Sigmoid colon (tissue), 4 donors: ENCODE measurements at regions not wholly inside any gene's neighbourhood (a gene's known extent, or its start where the extent isn't known, plus 50 kb on each side); places are given as distances from the start of the nearest gene placed in this dataset.

Experiments
- CTCF ChIP-seq, 4 experiments: fragments of 450-650 bp in 3 of 4; fragments of 200-600 bp in 1 of 4; IDR thresholded peaks; one replicate each; pipeline ENCODE4 v1.5.1; 2016 to 2019; ENCODE audit warnings: antibody characterized with exemption in 4 of 4, mild to moderate bottlenecking in 3 of 4, moderate library complexity in 2 of 4
- EP300 ChIP-seq, 4 donors: sonication (generic); formaldehyde crosslinking; IDR thresholded peaks; one replicate each; pipeline ENCODE4 v1.6.1; 2017; ENCODE audit warnings: antibody characterized with exemption in 4 of 4

DNA sequence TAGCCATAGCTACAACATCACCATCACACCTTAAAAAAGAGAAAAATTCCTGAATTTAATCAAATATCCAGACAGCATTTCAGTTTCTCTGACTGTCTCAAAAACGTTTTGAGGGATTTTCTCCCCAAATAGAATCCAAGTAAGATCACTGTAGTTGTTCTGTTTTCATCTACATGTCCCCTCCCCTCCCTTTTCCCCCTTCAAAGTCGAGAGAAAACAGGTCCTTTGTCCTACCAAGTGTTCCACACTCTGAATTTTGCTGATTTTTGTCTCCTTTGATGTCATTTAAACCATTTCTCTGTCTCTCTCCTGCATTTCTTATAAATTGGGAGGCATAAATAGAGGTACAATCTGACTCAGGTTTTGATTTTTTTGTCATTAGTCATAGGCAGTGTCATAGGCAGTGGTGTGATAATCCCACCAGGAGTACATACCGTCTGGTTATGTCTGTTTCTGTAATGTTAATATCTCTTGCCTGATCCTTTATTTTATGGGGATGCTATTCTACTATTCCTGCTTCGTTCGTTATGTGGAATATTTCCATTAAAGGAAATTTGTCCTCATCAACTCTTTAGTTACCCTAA lies 348.6 kb downstream of the PTTG2 start:
- TF ChIP-seq CTCF (IDR thresholded peaks at IDR 0.05) (no peak), EP300 (IDR thresholded peaks at IDR 0.05) (no peak)
